GM12878 (cell line): ENCODE measurements at regions not wholly inside any gene's neighbourhood (a gene's known extent, or its start where the extent isn't known, plus 50 kb on each side); places are given as distances from the start of the nearest gene placed in this dataset.

ENCODE experiments used
- EED ChIP-seq: sonication (generic); IDR thresholded peaks from 2 replicates; pipeline ENCODE4 v1.6.1; 2016; ENCODE audit warnings: antibody characterized with exemption, low read depth
- RAD21 ChIP-seq: IDR thresholded peaks from 2 replicates; pipeline ENCODE4 v1.6.1; 2011; ENCODE audit warnings: mild to moderate bottlenecking, low read depth, low read length, moderate library complexity; ENCODE audit not compliant: insufficient read depth

- TF ChIP-seq EED (no peak), RAD21 (no peak)
Measured at GRCh38 chr2:140085674-140086073, 1305.5 kb upstream of the NXPH2 start.
